Ovary (tissue), 7 donors: ENCODE measurements at regions not wholly inside any gene's neighbourhood (a gene's known extent, or its start where the extent isn't known, plus 50 kb on each side); places are given as distances from the start of the nearest gene placed in this dataset.

ENCODE experiments used
- DNase-seq, 5 donors: peaks; one replicate each; pipeline ENCODE4 v3.0.0-alpha.2; 2019 to 2020
- H3K27ac ChIP-seq, 2 donors: fragments of 200-600 bp; one replicate each; pipeline versions ENCODE4 v1.5.1 to v1.8.0; 2019 to 2022
- H3K27me3 ChIP-seq: fragments of 200-600 bp; one replicate; pipeline ENCODE4 v1.8.0; 2022
- H3K36me3 ChIP-seq: fragments of 200-600 bp; sonication (generic); one replicate; pipeline ENCODE4 v1.5.1; 2019
- H3K4me1 ChIP-seq: one replicate; pipeline ENCODE4 v1.8.1; 2013; ENCODE audit warnings: mild to moderate bottlenecking, moderate library complexity; ENCODE audit not compliant: insufficient read depth
- H3K4me3 ChIP-seq: fragments of 200-600 bp; sonication (generic); one replicate; pipeline ENCODE4 v1.5.1; 2017
- H3K9me3 ChIP-seq, 2 donors: fragments of 200-600 bp in 1 of 2; sonication (generic) in 1 of 2; one replicate each; pipeline versions ENCODE4 v1.5.1 to v1.8.1; 2013 to 2019; ENCODE audit warnings: mild to moderate bottlenecking in 1 of 2, moderate library complexity in 1 of 2
- EP300 ChIP-seq: sonication (generic); formaldehyde crosslinking; IDR thresholded peaks from one replicate; pipeline ENCODE4 v1.6.1; 2017; ENCODE audit warnings: antibody characterized with exemption
- POLR2A ChIP-seq: fragments of 450-650 bp; IDR thresholded peaks from one replicate; pipeline ENCODE4 v1.6.1; 2017; ENCODE audit warnings: antibody characterized with exemption, mild to moderate bottlenecking, moderate library complexity
- WGBS, 3 donors: extraction: QIAGEN DNeasy Blood & Tissue Kit in 1 of 3; methylation state at CpG; one replicate each; pipeline versions ENCODE4 v1.1.5 to v1.1.7; 2013 to 2017; 5-methylcytosine and 5-hydroxymethylcytosine counted together
- intact Hi-C, 4 donors: fragments of 100-400 bp; cut with DNase I; formaldehyde crosslinking; loops; one replicate each; pipeline versions ENCODE4 v1.11.0 to v1.15.1; 2022 to 2023
- TF ChIP-seq, protein P1 (sequence below), 3 donors: fragments of 450-650 bp in 2 of 3; fragments of 200-600 bp in 1 of 3; IDR thresholded peaks; one replicate each; pipeline versions ENCODE4 v1.5.1 to v1.8.0; 2016 to 2022; ENCODE audit warnings: antibody characterized with exemption in 3 of 3, mild to moderate bottlenecking in 1 of 3
- donor health status: DM: no; HTN: no; CAD: no; lungs with moderate emphysema.
- donor health status: DM: no; HTN: no; CAD: no.
- donor health status: Bipolar disorder and iron deficiency.
- donor health status: DM: no; HTN: no; CAD: no.
- donor health status: DM: yes; HTN: yes; CAD: no.

DNA sequence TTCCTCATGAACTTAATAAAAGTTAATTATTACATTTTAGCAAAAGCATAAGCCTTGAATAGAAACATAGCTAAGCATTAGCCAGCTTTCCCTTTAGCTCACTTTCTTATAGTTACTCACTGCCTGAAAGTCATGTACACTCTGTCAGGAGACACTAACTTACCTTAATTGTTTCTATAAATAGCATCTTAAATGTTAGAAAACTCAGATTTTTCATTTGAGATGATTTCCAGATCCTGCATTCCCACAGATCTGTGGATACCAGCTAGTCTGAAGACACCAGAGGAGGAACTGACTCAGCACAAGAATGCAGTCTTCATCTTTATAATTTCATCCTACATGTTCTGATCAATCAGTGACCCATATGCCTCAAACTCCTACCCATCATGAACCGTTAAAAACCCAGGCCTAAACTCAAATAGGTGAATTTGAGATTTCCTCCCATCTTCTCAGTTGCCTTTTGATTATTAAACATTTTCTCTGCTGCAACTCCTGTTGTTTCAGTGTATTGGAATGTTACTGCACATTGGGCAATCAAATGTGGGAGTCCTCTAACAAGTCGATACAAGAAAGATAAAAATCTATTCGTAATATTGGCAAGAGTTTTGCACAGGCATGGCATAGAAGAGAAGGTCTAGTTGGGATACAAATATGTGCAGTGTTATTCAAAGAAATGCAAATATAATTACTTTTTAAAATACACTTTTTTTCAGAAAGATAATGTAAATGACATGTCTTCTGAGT lies 857.4 kb upstream of the CDH2 start:
- TF ChIP-seq POLR2A (no peak), EP300 (no peak)
- TF ChIP-seq, protein P1, sequence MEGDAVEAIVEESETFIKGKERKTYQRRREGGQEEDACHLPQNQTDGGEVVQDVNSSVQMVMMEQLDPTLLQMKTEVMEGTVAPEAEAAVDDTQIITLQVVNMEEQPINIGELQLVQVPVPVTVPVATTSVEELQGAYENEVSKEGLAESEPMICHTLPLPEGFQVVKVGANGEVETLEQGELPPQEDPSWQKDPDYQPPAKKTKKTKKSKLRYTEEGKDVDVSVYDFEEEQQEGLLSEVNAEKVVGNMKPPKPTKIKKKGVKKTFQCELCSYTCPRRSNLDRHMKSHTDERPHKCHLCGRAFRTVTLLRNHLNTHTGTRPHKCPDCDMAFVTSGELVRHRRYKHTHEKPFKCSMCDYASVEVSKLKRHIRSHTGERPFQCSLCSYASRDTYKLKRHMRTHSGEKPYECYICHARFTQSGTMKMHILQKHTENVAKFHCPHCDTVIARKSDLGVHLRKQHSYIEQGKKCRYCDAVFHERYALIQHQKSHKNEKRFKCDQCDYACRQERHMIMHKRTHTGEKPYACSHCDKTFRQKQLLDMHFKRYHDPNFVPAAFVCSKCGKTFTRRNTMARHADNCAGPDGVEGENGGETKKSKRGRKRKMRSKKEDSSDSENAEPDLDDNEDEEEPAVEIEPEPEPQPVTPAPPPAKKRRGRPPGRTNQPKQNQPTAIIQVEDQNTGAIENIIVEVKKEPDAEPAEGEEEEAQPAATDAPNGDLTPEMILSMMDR (IDR thresholded peaks at IDR 0.05) = no peak
- H3K4me1 ChIP-seq = no peaks in the 10 kb centered on the region
- no peaks in the 10 kb centered on the region for H3K27me3 ChIP-seq
- no peaks in the 10 kb centered on the region for H3K36me3 ChIP-seq
- intact Hi-C loops = no loop called here
- no peak overlapping the region for H3K4me3 ChIP-seq
- no peak for DNase-seq
- H3K27ac ChIP-seq = no peak overlapping the region
- no peaks in the 10 kb centered on the region for H3K9me3 ChIP-seq
- 72 to 78% (median 73%) methylated on average over 3 of the region's 3 CpGs for WGBS, 3 donors

DNA sequence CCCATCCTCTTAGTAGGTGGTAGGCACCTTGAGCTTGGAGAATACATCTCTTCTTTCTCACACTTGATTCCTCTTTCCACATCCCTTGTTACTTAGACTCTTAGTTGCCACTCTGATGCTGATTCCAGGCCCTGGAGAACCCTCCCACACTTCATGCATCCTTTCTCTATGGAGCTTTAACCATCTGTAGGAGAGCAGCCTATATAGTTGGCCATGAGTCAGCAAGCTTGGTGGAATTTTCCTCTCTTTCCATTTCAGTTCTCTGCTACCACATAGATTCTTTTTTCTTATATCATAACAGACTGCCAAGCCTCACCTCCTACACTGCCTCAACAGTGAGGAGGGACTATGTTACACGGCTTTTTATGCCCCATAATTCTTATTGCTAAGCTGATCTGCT lies 851.6 kb upstream of the CDH2 start:
- H3K27me3 ChIP-seq = no peaks in the 10 kb centered on the region
- no peak overlapping the region for H3K4me3 ChIP-seq
- H3K36me3 ChIP-seq = no peaks in the 10 kb centered on the region
- H3K27ac ChIP-seq = no peak overlapping the region
- 77 to 90% (median 86%) methylated on average over 1 of the region's 1 CpG for WGBS, 3 donors
- H3K9me3 ChIP-seq = no peaks in the 10 kb centered on the region
- H3K4me1 ChIP-seq = no peaks in the 10 kb centered on the region
- DNase-seq = no peak
- no peak for TF ChIP-seq POLR2A
- no peak for TF ChIP-seq EP300
- TF ChIP-seq, protein P1 (IDR thresholded peaks at IDR 0.05) = no peak
- intact Hi-C loops = no loop called here

DNA sequence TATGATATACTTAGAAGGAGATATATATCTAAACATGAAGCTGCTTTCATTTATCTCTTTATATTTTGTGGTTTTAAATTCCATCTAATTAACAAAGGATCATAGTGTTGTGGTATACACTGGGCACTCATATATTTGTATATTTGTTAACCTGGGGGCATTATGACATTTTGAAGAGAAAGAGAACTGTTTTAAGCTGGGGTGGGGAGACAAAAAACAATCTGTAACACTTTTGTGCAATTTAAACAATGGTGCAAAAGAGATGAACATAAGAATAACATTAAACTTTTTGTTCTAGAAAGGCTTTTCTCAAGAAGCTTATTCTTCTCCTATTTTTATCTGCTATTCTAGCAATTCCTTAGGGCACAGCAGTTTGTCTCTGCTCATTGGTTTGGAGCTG lies 842.0 kb upstream of the CDH2 start:
- H3K27ac ChIP-seq = no peak overlapping the region
- intact Hi-C loops = no loop called here
- no peak for DNase-seq
- H3K9me3 ChIP-seq = no peaks in the 10 kb centered on the region
- H3K27me3 ChIP-seq = no peaks in the 10 kb centered on the region
- no peak overlapping the region for H3K4me3 ChIP-seq
- H3K4me1 ChIP-seq = no peaks in the 10 kb centered on the region
- H3K36me3 ChIP-seq = no peaks in the 10 kb centered on the region
- TF ChIP-seq POLR2A (no peak), EP300 (no peak)
- TF ChIP-seq, protein P1 (IDR thresholded peaks at IDR 0.05) = no peak

DNA sequence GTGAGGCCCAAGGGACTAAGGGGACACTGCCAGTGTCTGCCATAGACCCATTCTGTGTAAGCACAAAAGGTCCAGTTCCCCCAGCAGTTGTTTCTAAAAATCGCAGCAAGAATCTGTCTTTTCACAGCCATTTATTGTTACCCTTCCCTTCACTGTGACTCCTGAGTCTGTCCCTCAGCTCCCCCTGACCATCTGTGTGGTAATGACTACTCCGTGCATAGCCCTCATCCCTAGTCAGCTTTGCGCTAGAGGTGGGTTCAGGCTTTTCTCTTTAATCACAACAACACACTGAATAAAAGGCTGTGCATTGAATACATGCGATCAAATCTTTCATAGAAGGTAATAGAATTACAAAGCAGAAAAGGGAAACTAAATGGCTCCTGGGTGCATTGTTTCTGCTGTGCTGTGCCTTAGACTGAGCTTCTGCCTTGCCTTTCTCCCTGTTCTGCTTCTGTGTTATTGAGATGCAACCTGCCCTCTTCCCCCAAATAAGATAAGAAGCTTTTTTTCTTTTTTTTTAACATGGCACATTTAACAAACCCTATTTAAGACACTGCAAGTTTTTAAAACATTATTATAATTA lies 836.0 kb upstream of the CDH2 start:
- no peaks in the 10 kb centered on the region for H3K4me1 ChIP-seq
- no peaks in the 10 kb centered on the region for H3K9me3 ChIP-seq
- TF ChIP-seq, protein P1 (IDR thresholded peaks at IDR 0.05) = no peak
- TF ChIP-seq POLR2A (no peak), EP300 (no peak)
- 94 to 95% (median 94%) methylated on average over 4 of the region's 4 CpGs for WGBS, 3 donors
- intact Hi-C loops = no loop called here
- DNase-seq = no peak
- H3K4me3 ChIP-seq = no peak overlapping the region
- no peak overlapping the region for H3K27ac ChIP-seq
- H3K36me3 ChIP-seq = no peaks in the 10 kb centered on the region
- no peaks in the 10 kb centered on the region for H3K27me3 ChIP-seq
